GM19463 (cell line): ENCODE measurements at regions not wholly inside any gene's neighbourhood (a gene's known extent, or its start where the extent isn't known, plus 50 kb on each side); places are given as distances from the start of the nearest gene placed in this dataset.

Experiments used
- ATAC-seq: cut with Tn5 transposase; IDR thresholded peaks from one replicate; pipeline ENCODE4 v1.9.1; 2021; ENCODE audit warnings: mild to moderate bottlenecking, moderate library complexity; ENCODE audit not compliant: unreplicated experiment

DNA sequence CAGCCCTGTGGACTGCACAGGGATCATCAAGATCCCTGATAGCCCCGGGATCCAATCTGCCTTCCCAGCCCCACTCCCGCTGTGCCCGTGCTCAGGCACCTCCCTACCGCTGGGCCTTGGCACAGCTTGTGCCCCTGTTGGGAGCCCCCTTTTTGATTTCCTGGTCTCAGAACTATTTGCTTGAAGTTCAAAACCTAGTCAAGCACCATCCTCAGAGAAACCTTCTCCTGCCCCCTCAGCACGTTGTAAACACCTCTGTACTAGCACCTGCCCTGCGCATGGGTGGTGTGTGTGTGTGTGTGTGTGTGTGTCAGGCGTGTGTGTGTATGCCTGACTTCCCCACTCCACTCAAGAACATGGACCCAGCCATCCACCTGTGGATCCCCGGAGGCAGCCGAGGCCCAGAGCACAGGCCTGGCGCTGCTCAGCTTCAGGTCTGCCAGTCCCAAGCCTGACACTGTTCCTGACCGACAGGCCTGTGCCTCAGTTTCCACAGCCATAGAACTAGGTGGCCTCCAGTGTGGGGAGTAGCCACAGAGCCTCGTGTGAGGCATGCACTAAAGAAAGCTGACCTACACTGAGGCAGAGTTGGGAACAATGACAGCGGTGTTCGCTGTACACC lies 65.5 kb downstream of the ADRA2C start:
- ATAC-seq: no peak

DNA sequence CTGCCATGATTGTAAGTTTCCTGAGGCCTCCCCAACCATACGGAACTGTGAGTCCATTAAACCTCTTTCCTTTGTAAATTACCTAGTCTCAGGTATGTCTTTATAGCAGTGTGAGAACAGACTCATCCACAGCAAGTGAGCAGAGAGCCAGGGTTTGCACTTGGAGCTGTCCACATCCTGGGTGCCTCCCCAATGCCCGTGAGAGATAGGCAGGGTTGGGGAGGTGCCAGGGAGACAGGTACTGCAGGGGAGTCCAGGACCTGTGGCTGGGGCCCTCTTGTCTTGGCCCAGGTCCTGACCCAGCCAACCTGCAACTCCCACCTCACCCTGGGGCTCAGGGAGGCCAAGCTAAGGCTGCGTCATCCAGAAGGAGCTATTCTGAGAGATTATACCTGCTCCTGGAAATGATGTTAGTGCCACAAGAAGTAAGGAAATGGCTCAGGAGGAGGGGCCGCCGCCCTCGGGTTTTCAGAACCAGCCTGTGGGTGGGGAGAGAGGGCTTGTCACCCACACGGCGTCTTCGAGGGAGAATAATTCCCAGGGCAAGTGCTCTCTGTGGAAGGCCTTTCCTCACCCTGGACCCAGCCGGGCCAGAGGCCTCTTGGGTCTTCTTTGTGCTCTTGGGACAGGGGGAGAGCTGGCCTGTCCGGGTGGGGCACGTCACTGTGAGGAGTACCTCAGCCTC lies 66.5 kb downstream of the ADRA2C start:
- no peak for ATAC-seq

- no peak for ATAC-seq
Observed at GRCh38 chr4:3833326-3833989, 67.3 kb downstream of the ADRA2C start.

DNA sequence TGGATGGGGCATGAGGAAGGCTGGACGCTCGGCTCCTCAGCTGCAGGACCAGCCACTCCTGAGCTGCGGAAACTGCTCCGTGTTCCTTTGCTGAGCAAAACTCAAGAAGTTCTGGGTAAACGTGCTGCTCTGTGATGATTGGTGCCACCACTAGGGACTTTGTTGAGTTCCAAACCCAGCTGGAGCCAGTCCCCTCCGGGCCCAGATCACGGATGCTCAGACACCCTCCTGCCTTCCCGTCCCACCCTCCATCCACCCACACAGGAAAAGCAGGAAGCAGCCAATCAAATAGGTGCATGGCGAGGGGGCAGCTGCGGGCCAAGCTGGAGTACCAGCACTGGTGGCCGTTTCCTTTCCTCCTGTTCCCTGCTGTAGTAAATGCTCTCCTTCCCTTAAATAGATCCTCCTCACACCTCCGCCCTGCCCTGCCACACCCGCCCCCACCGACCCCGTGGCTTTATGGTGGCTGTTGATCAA lies 68.0 kb downstream of the ADRA2C start:
- ATAC-seq: no peak

DNA sequence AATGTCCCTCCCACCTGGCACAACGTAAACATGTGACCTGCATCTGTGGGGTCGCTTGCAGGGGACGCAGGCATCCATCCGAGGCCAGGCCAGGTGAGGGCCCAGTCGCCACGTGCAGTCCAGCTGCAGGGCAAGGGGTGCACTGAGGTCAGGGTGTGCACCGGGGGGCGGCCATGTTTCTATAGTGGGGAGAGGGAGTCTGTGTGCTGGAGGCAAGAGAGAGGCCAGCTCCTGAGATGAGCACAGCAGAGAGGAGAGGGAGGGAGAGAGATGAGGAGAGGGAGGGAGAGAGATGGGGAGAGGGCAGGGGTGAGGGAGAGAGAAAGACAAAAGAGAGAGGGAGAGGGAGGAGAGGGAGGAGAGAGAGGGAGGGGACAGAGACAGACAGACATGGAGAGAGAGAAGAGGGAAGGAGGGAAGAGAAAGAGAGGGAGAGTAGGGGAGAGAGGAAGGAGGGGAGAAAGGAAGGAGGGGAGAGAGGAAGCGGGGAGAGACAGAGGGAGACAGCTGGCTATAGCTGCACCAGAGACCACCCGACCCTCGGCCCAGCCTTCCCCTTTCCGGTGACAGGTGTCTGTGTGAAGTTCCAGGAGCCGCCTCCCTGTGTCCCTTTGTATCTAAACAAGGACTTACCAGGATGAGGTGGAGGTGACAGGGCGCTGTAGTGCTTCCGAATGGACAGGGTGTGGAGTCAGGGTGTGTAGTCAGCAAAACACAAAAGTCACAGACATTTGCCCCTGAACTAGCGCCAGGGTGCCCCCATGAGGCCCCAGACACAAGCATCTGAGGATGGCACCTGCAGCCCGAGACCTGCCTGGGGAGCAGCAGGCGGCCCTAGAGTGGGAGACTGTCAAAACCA lies 68.7 kb downstream of the ADRA2C start:
- ATAC-seq: no peak

GRCh38 chr4:3835527-3836405 lies 69.6 kb downstream of the ADRA2C start:
- ATAC-seq: no peak

GRCh38 chr4:3836406-3836755 lies 70.2 kb downstream of the ADRA2C start:
- ATAC-seq: no peak

- ATAC-seq: no peak
Observed at GRCh38 chr4:3836756-3837601, 70.8 kb downstream of the ADRA2C start.

GRCh38 chr4:3838437-3839380 lies 72.5 kb downstream of the ADRA2C start:
- ATAC-seq: no peak

DNA sequence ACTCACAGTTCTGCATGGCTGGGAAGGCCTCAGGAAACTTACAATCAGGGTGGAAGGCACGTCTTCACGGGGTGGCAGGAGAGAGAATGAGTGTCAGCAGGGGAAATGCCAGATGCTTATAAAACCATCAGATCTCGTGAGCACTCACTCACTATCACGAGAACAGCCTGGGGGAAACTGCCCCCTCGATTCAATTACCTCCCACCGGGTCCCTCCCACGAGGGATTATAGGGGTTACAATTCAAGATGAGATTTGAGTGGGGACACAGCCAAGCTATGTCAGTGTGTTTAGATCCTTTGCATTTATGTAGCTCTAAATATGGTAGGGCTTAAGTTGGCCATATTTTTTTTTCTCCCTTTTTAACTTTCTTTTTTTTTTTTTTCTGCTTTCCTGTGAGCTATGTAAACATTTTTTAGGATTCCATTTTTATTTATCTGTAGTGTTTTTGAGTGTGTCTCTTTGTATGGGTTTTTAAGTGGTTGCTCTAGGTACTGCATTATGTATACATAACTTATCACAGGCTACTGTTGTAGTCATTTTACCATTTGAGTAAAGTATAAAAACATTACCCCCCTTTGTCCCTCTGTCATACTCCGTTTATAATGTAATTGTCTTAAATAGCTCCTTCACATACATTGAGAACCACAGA lies 79.0 kb downstream of the ADRA2C start:
- ATAC-seq: no peak

DNA sequence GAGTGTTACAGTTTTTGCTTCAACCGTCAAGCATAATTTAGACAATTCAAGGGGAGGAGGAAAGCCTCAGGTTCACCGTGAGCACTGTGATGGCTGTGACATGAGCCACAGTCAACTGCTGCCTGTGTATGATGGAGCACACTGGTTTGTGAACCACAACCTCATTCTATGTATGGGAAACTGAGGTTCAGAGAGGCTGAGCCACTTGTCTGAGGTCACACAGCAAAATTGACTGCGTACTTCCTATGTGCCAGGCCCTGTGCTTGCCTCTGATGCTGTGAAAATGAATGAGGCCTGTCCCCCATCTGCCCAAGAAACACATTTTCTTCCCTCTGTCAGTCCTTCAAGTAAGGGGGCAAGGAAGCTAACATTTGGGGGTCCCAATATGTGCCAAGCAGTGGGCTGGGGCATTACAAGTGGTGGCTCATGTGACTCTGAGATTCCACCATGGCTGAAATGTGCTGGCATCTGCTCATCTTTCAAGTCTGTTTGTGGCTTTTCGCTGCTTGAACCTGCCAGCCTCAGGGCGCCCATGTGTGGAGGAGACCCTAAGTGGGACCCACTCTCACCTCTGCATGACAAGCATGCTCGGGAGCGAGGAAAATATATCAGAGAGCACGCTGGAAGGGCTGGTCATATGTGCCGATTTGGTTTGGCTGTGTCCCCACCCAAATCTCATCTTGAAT lies 79.7 kb downstream of the ADRA2C start:
- no peak for ATAC-seq

GRCh38 chr4:3847211-3847940 lies 81.2 kb downstream of the ADRA2C start:
- no peak for ATAC-seq

- no peak for ATAC-seq
Observed at GRCh38 chr4:3848323-3848722, 82.1 kb downstream of the ADRA2C start.

DNA sequence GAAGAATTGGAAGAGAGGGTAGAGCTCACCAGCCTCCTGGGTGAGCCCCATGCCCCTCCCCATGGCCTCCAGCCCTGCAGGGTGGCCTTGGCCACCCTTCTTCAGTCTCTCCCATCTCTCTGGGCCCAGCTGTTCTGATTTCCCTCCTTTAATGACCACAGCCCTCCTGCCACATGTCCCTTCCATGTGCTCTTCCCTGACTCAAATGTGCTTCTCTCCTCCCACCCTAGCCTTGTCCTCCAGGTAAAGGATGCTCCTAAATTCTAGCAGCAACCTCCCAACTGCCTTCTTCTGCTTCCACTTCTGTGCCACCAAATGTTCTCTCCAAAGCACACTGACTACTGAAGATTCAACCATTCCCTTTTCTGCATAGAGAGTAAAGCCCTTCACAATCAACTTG lies 83.0 kb downstream of the ADRA2C start:
- ATAC-seq: no peak

DNA sequence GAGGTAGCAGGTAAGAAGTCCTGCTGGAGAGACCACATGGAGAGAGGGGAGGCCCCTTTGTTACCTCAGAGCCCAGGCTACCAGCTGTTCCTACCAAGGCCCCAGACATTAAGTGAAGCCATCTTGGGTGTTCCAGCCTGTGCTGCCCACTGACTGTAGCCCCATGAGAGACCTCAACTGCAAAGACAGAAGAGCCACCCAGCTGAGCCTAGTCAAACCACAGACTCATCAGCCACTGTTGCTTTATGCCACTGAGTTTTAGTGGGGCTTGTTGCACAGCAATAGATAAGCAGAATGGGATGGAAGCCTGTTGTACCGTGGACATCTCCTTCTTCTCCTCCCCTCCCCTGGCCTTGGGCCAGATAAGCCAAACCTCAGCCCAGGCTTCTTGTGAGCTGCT lies 83.9 kb downstream of the ADRA2C start:
- no peak for ATAC-seq

GRCh38 chr4:3851211-3851610 lies 85.0 kb downstream of the ADRA2C start:
- ATAC-seq: no peak

DNA sequence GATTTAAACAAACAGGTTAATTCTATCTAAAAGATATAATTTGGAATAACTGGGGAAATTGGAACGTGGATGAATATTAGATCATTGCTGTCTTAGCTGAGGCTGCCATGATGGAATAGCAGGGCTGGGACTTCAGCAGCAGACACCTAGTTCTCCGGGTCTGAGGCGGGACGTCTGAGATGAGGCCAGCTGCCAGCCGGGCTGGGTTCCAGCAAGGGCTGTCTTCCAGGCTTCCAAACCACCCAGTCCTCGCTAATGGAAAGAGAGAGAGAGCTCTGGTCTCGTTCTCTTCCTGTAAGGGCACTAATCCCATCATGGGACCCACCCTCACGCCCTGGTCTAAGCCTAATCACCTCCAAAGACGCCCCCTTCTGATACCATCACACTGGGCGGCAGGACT lies 85.7 kb downstream of the ADRA2C start:
- no peak for ATAC-seq
